OCI-LY1 (cell line): ENCODE measurements at regions not wholly inside any gene's neighbourhood (a gene's known extent, or its start where the extent isn't known, plus 50 kb on each side); places are given as distances from the start of the nearest gene placed in this dataset.

Source experiments
- CTCF ChIP-seq: fragments of 200-600 bp; sonication (generic), shearing (Covaris generic); IDR thresholded peaks from 2 replicates; pipeline ENCODE4 v1.5.1; 2017; ENCODE audit warnings: mild to moderate bottlenecking, antibody characterized with exemption, low read length, moderate library complexity, mixed read lengths
- EZH2 ChIP-seq: fragments of 200-600 bp; sonication (generic), shearing (Covaris generic); IDR thresholded peaks from 2 replicates; pipeline ENCODE4 v1.8.0; 2017; ENCODE audit warnings: borderline replicate concordance, mixed run types, mild to moderate bottlenecking, antibody characterized with exemption, low read length, moderate library complexity, mixed read lengths

GRCh38 chr1:181972256-181972655 lies 89.3 kb downstream of the ZNF648 start:
- no peak for TF ChIP-seq EZH2
- no peak for TF ChIP-seq CTCF
